Kasumi-1 (cell line): ENCODE measurements at regions not wholly inside any gene's neighbourhood (a gene's known extent, or its start where the extent isn't known, plus 50 kb on each side); places are given as distances from the start of the nearest gene placed in this dataset.
"Not testable (repeated sequence)": the region's sequence is repeated elsewhere in the genome, so short reads cannot be mapped to it uniquely, and the experiment has no call there.

ENCODE experiments used
- DNase-seq, 2 experiments: peaks; one replicate each; lab custom pipeline; 2025; lab: John Stamatoyannopoulos, UW

DNA sequence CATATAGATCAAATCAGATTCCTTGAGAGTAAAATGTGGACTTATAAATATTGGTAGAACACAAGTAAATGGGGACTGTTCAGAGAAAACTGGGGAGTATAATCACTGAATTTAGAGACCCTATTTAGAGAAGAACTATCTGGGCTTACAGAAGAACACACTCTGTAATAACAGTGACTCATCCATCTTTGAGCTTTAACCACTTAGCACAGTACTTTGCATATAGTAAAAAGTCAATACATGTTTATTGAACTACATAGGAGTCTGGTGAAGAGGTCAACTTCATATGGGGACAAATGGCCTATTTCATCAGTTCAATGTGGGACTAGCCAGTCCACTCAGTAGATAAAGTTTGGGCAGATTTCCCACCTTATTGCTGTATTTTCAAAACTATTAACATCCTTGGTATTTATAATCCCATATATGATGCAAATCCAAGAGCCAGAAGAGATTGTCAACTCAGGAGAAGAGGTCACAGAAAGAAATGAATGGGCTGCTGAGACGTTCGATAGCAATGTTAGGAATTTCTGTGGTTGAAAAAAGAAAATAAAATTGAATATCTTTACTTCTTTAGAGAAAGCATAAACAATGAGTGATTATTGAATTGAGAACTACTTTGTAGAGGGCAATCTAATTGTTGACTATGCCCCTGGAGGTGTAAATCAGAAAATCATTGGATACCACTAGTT, 119.3 kb upstream of the CACNA2D1 start:
- no peak for DNase-seq

DNA sequence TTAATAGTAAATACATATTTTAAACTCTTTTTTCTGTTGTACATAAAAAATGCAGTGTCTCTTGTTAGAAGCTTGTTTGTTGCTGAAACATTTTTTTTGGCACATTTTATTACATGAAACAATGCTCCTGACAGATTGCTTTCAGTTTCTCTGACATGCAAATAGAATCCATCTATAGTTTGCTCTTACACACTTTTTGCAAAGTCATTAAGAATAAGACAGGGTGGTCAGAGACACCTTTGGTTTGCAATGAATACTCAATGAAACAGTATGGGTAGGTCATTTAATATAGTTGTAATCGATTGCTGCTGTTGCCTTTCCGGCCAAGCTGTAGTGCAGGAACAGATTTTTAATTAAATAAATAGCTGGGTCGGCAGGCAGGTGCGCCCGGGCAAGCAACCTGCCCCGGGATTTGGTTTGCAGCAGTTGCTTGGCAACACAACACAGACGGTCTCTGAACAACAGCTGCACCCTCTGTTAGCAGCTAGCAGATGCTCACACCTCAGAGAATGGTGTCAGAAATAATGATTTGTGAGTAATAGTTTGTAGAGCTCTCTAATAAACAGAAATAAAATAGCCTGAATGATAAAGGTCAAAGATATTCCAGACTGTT, 115.7 kb upstream of the CACNA2D1 start:
- no peak for DNase-seq

DNA sequence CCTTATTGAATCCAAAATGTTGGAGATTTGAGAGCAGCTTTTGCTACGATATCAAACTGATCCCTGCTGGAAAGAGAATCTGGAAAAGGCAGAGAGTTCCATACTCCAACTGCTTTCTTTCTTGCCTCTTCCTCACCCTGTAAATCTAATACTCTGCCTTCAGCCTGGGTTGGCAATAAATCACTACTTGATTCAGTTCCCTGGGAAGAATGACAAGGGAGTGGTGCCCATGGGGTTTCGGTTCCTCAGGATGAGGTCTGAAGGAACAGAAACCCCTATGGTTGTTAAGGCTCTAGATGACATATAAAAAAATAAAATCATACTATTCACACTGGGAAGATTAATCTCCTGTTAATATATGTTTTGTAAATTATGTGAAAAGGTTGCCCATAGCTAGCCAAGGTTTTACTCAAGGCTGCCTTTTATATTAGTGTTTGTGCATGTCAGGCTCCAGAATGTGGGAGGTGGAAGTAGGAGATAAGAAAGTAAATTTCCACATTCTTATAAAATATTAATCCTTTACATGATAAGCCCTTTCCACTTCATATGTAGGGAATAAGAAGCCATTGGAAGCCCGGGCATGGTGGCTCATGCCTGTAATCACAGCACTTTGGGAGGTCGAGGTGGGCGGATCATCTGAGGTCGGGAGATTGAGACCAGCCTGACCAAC, 106.2 kb upstream of the CACNA2D1 start:
- no peak for DNase-seq

DNA sequence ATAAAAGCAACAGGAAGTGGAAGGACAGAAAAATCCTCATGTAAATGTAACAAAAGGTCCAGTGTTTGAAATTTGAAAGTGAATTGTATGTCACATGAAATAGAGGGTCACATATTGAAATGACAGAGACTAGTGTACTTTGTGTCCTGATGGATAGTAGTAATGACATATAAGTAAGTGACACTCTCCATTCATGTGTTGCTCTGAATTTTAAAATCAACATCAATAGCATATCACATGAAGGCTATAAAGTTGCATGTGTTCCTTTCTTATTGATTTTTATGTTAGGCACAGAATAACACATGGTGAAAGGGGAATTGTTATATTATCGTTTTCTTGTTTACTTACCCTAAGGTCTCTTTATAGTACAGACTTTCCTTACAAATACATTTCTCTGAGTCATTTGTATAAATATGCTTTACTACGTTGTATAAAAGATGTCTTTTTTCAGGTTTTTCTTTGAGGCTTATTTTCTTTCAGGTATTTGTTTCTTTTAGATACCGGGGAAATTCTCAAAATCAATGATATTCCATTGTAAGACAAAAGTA, 104.6 kb upstream of the CACNA2D1 start:
- no peak for DNase-seq

DNA sequence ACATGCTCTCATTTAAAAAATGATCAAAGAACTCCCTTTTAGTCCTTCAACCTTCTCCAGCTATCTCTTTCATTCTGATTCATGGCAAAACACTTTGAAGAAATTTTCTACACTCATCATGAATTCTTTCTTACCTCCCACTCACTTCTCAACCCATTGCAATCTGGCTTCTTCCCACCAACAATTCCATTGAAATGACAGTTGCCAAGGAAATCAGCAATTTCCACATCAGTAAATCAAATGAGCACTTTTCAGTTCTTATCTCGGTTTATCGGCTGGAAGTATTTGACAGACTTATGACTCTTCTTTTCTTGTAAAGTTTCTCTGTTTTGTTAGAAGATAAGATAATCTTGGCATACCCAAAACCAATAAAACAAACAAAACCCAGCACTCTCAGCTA, 99.1 kb upstream of the CACNA2D1 start:
- no peak for DNase-seq

DNA sequence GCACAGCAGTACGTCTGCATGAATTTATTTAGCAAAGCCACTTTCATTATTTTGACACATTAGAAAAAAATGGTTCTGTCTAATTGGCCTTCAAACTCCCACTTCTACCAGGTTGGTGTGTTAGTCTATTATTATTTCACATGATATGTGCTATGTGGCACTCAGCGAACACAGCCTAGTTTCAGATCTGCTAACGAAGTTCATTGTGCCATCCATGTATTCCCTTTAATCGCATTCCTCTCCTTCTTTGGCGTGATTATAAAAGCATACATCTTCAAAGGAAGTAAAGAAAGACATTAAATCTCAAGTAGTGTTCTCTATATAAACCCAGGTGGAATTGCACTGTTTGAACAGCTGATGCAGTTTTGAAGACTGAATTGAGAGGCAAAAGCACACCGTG, 96.4 kb upstream of the CACNA2D1 start:
- no peak for DNase-seq

DNA sequence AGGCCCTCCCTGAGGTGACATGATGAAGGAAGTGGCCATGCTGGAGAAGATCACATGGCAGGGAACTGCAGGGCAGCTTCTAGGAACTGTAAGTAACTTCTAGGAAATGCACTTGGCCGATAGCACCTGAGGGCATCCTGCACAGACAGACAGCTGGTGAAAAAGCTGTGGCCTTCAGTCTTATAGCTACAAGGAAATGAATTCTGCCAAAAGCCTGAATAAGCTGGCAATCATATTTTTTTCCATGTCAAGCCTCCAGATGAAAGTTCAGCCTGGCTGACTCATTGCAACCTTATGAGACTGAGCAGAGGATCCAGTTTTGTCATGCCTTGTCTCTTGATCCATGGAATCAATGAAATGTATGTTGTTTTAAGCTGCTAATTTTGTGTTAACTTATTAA, 91.1 kb upstream of the CACNA2D1 start:
- no peak for DNase-seq

DNA sequence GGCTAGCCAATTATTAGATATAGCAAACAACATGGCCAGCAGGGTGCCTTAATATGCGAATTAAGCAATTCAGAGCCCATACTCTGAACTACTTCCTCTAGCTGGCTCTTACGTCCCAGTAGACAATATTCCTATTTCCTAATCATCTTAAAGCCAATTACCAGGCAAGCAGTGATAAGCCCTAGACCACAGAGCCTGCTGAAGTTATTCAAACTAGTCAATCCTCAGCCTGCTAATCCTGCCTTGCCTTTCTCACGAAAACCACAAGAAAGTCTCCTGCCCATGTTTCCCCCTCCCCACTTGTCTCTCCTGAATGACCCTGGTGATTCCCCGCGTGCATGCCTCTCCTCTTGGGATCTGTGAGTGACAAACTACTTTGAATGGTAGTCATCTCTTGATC, 86.8 kb upstream of the CACNA2D1 start:
- no peak for DNase-seq

DNA sequence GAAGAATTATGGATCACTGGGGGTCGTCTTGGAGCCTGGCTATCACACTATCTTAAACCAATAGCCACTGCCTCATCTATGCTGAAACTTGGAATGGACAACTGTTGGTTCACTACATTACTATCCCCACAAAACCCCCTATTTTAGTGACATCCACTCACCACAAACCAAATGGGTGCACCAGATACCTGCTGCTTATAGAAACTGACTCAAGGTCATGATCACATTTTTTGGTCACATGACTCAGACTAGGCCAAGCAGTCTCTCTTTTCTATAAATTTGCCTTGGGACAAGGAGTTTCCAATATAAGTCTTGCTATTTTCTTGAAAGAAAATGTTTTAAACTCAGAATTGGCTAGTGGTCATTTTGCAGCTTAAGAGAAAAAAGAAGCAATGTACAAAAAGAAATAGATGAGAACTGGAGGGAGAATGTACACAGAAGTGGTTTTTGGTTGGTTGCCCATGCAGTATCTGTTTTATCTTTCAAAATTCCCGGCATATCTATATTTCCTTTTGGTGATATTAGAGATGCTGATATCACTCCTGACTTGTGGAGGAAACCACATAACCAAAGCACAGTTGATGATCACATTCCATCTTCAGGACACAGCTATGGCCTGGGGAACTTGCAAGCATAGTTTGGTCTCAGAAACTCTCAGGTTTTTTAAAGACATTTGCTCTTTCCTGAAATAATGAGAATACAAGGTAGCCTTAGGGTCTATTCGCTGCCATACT, 85.2 kb upstream of the CACNA2D1 start:
- DNase-seq = no peak

DNA sequence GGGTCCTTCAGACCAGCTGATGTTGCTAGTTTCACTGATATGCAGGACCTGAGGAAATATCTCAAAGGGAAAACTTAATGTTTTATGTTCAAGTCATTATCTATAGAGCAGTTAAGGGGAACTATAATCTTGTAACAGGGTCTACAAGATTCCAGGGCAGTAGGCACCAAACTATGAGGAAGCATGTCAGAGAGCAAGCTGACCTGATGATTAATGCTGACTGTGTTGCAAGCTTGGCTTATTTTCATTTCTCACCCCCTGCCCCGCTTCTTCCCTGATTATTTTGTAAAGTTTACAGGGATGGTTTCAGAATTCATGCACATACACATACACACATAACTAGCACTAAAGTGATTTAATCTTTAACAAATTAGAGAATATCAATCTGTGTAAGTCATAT, 84.3 kb upstream of the CACNA2D1 start:
- DNase-seq = no peak

DNA sequence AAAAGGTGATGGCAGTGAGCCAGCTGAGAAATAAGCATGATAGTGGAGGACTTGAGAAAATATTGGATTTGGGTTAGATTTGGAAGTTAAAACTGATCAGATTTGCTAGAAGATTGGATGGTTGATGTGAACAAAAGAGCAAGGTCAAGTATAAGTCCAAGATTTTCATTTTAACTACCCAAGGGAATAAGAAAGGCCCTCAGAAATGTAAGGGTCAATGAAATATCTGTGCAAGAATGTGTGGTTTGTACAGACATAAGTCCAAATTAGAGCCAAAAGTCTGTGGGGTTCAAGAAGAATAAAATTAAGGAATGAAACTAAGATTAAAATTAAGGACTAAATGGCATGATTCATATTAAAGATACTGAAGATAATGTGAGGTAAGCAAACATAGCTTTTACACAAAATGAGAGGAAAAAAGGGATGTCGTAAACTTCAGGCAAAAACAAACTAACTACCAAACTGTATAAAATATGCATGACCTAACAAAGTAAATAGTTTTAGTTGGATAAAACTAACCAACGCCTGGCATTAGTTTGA, 78.4 kb upstream of the CACNA2D1 start:
- no peak for DNase-seq

DNA sequence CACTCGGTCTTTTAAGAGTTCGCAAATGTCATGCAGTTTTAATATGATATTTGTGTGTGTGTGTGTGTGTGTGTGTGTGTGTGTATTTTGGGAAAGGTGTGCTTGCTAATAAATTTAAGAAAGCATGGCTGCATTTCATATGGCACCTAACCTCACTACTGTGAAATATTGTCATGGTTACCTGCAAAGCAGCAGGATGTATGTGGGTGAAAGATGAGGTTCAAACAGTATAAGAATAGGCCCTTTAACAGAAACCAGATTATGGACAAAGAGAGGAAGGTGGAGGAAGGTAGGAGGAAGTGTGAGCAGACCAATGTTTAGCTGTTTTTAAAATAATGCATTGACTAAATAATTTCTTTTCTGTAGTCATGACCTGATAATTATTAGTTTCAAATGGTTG, 73.5 kb upstream of the CACNA2D1 start:
- no peak for DNase-seq

DNA sequence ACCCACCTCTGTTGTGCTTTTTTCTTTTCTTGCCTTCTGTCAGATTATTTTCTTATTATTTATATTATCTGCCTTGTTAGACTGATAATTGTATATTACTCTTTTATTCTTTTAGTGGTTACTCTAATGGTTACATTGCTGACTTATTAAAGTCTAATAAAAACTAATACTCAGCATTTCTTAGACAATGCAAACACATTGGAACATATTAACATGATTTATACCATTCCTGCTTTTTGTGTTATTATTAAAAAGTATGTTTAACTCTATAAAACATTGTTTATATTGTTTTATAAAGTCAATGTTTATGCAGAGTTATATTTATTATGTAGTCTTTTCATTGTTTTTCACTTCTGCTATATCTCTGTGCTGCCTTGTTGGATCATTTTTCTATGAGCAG, 68.0 kb upstream of the CACNA2D1 start:
- no peak for DNase-seq

DNA sequence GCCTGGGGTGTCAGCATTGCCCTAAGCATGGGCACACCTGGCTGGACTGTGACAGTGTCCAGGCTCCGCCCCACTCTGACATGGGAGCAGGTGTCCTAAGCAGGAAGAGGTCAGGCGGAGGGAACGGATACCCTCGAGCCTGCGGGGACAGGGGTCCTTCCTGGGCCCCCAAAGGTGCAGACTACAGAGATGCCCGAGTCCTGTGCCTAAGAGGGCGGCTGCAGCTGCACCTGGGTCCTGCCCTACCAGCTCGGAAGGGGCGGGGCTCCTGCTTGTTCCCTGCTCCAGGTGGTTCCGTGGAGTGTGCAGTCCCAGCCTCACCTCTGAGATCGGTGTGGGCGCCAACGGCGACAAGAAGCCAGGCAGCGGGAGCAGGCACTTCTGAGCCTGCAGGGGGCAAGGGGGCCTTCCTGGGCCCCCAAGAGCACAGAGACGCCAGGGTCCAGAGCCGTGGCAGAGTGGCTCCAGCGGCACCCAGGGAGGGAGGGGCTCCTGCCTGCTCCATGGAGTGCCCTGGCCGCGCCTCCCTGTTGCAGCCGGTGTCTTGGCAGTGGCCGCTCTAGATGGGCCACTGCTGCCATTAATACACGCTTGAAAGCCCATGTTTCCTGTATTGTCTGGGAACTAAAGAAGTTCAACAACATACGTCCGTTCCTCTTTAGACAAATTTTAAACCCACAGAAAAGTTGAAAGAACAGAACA, 64.5 kb upstream of the CACNA2D1 start:
- DNase-seq = no peak

DNA sequence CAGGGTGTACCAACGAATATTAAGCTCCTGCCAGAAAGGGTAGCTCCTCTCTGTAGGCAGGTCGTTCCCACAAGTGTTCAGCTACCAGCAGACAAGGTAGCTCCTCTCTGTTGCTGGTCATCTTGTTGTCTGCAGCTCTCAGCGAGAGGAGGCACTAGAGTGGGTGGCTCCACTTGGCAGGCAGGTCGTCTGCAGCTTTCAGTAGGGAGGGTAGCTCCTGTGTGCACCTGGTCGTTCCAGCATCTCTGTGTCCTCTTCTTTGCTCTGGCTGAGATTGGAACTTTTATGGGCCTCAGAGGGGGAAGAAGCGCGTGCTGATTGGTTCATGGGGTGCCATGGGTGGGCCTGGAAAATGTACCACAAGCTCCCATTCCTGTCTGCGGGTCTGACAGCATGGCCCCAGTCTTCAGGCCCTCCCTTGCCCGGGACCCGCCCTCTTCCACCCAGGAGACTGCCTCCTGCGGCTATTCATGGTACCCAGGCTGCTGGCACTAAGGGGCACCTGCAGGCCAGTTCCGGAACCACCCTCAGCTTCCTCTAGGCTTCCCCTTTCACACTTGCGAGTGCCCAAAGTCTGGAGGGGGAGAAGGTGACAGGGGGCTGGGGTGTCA, 63.9 kb upstream of the CACNA2D1 start:
- no peak for DNase-seq

DNA sequence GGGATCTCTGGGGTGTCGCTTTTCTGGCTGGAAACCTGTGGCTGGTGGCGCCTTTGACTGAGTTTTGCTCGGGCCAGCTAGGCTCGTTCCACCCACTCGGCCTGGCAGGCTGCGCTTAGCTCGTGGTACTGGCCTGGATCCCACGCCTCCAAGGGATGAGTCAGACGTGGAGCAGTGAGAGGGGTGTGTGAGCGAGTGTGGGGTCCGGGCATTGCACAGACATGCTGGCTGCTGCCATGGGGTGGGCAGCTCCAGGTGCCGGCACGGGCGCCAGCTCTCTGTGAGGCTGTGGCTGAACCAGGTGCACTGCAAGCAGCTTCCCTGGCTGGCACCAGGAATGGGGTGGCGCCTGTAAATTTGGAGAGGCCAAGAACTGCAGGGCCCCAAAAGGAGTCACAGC, 63.1 kb upstream of the CACNA2D1 start:
- DNase-seq = no peak

DNA sequence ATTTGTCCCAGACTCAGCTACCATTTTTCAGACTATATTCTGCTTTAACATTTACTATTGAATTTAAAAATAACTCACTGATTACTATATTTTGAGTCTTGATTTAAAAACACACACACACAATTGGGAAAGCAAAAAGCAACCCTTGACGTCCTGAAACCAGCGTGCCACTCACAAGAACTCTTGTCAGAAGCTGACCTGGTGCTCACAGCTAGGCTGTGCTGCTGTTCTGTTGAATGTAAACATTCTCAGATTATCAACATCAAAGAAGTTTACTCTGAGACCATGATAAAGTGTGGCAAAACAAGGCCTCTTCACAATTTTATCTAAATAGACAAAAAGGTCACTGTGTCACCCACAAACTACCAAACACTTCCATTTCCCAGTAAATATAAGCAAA, 62.6 kb upstream of the CACNA2D1 start:
- no peak for DNase-seq

DNA sequence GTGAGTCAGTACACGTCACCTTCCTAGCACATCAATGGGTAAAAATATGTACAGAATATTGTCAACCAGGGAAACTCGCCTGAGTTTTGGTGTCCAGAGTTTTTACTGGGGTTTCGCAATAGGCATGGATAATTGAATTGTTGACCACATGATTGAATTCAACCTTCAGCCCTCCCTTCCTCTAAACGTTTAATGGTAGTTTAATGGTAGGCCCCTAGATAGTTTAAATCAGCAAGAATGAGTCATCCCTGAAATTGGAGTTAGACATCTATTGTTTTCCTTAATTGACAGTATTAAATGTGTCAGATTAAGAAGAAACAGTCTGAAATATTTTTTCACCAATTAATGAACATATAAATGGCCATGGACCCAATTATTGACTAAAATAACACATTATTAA, 57.8 kb upstream of the CACNA2D1 start:
- DNase-seq = no peak

DNA sequence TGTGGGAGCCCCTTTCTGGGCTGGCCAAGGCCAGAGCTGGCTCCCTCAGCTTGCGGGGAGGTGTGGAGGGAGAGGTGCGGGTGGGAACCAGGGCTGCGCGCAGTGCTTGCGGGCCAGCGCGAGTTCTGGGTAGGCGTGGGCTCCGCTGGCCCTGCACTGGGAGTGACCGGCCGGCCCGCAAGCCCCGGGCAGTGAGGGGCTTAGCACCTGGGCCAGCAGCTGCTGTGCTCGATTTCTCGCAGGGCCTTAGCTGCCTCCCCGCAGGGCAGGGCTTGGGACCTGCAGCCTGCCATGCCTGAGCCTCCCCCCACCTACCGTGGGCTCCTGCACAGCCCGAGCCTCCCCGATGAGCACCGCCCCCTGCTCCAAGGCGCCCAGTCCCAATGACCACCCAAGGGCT, 56.0 kb upstream of the CACNA2D1 start:
- DNase-seq = not testable (repeated sequence)

DNA sequence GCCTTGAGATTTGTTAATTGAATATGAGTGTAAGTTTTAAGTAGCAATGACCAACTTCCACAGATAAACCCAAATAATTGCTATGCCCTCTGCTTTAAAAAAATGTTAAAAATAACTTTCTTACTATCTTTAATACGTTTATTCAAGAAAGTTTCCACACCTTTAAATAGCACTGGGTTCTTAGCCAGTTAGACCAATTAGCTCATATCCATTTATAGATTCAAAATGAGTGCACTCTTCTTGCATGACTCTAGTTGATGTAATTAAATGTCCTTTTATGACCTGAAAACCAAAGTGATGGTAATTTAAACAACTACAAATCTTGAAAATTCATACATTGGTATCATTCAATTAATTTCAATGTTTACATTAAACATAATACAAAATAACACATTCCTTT, 50.8 kb upstream of the CACNA2D1 start:
- DNase-seq = no peak
